GM21723 (cell line): ENCODE measurements at regions not wholly inside any gene's neighbourhood (a gene's known extent, or its start where the extent isn't known, plus 50 kb on each side); places are given as distances from the start of the nearest gene placed in this dataset.

Experiments
- ATAC-seq: cut with Tn5 transposase; IDR thresholded peaks from one replicate; pipeline ENCODE4 v1.9.1; 2021; ENCODE audit warnings: mild to moderate bottlenecking, moderate library complexity; ENCODE audit not compliant: unreplicated experiment

DNA sequence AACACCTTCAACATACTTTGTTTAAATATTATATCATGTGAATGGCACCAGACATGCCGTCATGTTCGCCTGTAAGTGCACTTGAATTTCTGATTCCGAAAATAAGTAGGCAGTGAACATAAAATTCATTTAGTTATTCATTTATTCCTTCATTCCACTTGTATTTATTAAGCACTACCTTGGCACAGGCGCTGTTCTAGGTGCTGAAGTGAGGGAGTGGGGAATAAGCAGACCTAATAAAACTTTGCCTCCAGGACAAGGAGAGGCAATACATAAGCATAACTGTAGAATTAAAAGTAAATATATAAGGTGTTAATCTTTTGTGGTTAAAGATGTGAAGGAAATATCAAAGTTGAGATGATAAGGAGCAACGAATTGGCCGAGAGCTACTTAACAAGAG lies 297.4 kb downstream of the TENT4A start:
- ATAC-seq, result no peak

DNA sequence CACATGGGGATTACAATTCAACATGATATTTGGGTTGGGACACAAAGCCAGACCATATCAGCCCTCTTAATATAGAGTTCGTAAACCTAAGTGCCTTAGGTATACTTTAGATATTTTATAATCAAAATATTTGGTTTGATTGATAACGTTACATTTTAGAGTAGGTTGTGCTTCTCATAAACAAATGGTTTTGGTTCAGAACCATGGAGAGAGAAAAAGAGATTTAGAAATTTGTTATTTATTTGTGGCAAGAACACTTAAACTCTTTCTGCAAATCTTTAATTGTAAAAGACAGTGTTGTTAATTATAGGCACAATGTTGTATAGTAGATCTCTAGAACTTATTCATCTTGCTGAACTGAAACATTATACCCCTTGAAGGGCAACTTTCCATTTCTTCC lies 298.8 kb downstream of the TENT4A start:
- no peak for ATAC-seq

GRCh38 chr5:7014611-7015010 lies 301.4 kb downstream of the TENT4A start:
- ATAC-seq, result no peak

GRCh38 chr5:7015586-7016256 lies 302.5 kb downstream of the TENT4A start:
- no peak for ATAC-seq

GRCh38 chr5:7016999-7017747 lies 303.9 kb downstream of the TENT4A start:
- no peak for ATAC-seq

- ATAC-seq, result no peak
Measured at GRCh38 chr5:7018198-7018597, 305.0 kb downstream of the TENT4A start.

DNA sequence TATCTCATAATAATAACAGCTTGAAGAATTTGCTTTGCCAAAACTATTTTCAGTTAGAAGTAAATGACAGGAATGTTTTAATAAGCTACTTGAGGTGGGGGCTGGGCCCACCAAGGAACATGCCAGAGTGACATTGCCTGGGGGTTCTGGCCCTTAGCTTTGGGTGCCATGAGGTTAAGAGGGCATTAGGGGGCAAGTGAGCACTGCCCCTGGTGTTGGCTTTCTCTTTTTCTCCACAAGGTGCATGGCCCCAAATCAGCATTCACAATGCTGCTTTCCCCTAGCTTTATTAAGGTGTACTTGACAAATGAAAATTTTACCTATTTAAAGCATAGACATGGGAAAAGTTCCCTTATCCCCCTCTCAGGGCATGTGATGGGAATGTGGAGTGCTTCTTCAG lies 305.4 kb downstream of the TENT4A start:
- no peak for ATAC-seq

DNA sequence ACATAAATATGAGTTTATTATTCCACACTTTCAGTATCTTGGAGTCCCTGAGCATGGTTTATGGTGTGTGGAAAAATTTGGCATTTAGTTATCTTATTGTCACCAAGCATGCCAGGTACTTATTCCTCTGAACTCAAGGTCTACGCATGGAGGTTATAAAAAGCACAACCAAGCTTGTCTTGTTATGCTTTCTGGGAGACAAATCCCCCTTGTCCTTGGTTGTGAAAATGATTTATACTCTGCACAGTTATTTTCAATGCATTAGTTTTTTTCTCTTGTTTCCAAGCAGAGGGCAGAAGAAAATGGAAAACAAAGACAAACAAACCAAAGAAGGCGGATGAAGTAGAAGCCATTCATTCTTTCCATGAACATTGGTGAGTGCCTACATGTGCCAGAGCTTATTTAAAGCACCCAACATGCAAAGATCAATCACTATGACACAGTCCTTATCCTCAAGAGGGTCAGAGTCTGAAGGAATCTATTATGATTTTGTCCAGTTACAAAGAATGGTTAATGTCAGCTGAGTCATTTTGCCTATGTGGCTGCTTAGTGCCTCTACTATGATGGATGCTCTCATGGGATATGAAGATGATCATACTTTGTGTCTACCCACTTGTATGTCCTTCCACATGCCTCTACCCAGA lies 323.1 kb downstream of the TENT4A start:
- no peak for ATAC-seq

- no peak for ATAC-seq
Measured at GRCh38 chr5:7039074-7039473, 325.8 kb downstream of the TENT4A start.

GRCh38 chr5:7040111-7040510 lies 326.9 kb downstream of the TENT4A start:
- no peak for ATAC-seq

DNA sequence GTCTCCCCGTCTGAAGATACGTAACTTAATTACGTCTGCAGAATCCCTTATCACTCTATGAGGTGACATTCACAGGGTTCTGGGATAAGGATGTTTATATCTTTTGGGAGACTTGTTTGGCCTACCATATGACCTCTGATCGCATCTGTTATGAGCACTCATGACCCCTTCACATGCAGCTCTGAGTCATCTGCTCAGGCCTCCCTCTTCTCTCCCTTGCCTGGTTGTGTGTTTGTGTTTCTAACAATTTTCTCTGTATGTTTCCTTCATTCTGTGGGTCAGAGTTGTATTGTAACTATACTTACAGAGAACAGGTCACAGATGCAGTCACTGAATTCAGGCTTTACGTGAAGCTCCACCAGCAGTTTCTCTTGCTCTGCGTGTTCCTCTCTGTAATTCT lies 330.6 kb downstream of the TENT4A start:
- ATAC-seq, result no peak

- ATAC-seq, result no peak
Measured at GRCh38 chr5:7047511-7048261, 334.5 kb downstream of the TENT4A start.

- no peak for ATAC-seq
Measured at GRCh38 chr5:7050986-7051385, 337.8 kb downstream of the TENT4A start.

GRCh38 chr5:7053125-7053524 lies 339.9 kb downstream of the TENT4A start:
- no peak for ATAC-seq

DNA sequence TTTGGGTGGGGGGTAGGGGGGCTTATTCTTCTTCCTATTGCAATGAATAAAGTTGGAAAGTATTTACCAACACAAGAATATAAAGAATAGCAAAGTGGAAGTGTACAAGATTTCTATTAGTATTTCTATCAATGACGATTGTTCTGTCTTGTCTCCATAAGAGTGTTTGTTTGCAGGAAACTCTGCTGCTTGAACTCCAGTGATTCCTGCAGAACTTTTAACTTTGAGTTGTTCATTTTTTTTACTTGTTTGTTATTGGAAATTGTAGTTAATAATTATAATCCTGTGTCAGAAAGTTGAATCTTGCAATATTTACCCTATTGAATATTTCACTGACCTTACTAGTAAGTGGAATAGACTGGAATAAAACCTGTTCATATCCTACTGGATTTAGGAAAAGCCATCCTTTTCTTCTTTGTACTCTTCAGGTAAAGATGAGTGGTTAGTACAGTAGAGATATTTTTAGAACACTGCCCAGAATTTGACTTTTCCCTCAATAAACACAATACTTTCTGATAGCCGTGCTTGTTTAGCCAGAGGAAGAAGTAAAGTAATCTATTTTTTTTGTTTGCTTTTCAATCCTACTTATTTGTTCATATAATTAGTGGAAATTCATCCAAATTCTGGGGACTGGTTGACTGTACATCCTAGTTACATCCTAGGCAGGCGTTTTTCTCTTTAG lies 340.4 kb downstream of the TENT4A start:
- ATAC-seq, result no peak

GRCh38 chr5:7066471-7067235 lies 329.3 kb upstream of the ADCY2 start:
- no peak for ATAC-seq

DNA sequence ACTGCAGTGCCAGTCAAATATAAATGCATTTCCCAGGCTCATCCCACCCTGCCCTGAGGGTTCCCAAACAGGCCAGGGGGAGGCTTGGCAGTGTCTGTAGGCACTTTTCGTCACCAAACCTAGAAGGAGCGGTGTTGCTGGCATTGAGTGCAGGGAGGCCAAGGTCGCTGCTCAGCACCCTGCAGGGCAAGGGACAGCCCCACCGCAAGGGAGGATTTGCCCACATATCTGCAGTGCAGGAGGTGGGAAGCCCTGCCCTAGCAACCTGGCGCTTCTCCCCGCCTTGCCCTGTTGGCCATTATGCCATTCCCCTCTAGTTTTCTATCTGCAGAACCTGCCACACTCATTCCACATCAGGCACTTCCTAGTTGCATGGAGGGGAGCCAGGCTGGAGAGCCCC lies 327.8 kb upstream of the ADCY2 start:
- no peak for ATAC-seq

DNA sequence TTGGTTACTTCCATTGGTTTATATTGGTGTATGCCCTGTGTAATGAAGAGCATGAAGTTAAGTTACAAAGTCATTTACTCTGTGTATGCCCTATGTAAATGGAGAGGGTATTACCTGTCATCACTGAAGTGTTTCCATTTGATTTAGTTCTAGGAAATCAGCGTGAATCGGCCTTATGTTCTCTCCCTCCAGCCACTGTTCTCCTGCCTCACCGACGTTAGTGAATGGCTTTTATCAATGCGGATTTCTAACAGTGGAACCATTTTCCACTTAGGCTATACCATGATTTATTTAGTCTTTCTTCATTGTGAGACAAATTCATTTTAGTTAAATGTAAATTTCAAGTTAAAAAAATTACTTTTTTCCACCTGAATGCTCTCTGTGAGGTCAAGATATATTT lies 327.0 kb upstream of the ADCY2 start:
- no peak for ATAC-seq

- ATAC-seq, result no peak
Measured at GRCh38 chr5:7072188-7072587, 323.8 kb upstream of the ADCY2 start.

- ATAC-seq, result no peak
Measured at GRCh38 chr5:7073666-7074065, 322.3 kb upstream of the ADCY2 start.
